Limb (tissue), 2 donors: ENCODE measurements at regions not wholly inside any gene's neighbourhood (a gene's known extent, or its start where the extent isn't known, plus 50 kb on each side); places are given as distances from the start of the nearest gene placed in this dataset.

ENCODE experiments used
- DNase-seq, 2 donors: peaks; one replicate each; pipeline ENCODE4 v3.0.0-alpha.2; 2016; ENCODE audit errors: extremely low spot score in 2 of 2

DNA sequence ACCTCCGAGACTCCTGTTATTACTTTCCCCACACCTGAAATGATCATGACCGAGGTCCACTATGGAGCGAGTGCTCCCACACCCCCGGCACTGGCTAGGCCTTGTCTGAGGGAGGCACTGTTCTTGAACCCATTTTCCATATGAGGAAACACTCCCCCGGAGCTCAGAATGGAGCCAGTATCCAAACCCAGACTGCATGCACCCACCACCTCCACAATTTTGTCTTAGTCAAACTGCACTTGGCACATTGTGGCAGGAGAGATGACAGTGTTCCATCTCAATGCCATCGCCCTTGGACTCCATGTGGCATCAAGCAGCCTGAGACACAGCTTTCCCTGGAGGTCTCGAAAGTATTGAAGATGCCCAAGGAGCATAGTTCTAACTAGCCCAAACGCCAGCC is 154.1 kb downstream of the NUP210 start:
- DNase-seq, result no peak

DNA sequence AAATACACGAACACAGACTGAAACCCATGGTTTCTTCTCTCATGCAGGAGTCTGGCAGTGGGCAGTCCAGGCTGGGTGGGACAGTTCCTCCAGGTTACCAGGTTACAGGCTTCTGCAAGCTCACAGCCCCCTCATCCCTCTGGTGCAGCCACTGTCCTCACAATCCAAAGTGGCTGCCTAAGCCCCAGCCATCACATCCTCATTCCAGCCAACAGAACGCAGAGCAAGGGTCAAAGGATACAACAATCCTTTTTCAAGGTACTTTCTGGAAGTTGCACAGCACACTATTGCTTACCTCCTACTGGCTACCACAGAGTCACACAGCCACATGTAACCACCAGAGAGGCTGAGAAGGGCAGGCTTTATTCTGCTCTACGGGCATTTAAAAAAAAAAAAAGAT is 154.6 kb downstream of the NUP210 start:
- DNase-seq, result no peak

DNA sequence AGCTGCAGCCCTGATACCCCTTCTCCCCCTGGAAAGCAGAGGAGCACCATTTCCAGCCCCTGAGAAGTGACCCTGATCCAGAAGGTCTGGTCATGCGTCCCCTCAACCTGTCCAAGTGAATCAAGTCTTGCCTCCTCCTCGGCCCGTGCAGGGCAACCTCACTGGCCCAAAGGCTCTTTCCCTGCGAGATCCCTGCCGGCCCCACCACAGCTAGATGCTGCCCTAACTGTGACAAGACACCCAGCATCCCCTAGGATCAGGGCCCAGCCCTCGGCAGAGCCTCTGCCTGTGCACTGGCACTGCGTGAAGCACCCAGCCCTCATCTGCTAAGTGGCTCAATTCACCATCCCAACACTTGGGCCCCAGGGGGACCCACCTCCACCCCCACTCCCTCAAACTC is 155.1 kb downstream of the NUP210 start:
- DNase-seq, result no peak

DNA sequence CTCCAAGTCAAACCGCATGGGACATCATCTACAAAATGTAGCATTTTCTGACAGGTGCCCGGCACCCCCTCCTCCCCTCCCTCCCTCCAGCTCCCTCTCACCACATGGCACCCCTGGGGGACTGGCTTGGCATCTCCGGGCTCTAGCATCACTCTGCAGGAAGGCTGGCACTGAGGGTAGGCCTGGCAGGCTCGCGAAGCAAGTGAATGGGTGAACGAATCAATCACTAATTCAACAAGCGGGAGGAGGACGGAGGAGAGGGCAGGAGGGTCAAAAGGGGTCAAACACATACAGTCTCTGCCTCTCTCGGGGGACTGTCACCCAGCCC is 155.7 kb downstream of the NUP210 start:
- DNase-seq, result no peak

DNA sequence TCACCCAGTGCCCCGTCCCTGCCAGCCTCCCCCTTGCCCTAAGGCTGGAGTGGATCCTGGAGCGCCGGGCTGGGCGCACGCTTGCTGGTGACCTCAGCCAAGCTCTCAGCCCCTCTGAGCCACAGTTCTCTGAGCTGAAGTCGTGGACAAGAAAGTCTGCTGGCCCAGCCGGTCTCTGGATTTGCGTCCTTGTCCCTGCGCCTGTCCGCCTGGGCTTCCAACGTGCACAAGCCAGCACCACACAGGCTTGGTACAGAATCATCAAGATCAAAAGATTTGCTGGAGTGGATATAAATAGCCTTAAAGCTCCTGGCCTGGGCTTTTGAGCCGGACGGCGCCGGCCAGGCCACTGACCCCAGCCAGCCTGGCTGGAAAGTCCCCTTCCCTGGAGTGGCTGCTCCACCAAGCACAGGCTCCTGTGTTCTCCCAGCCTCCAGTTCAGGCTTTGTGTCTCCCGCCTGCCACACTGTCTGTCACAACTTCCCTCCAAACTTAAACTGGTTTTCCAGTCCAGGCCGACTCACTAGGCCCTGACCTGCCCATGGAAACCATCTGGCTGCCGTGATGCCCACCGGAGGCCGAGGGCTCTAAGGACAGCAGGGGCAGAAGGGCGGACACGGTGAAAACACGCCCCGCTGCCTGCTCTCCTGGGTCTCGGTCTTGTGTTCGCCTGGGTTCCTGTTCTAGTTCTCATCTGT is 156.2 kb downstream of the NUP210 start:
- no peak for DNase-seq

DNA sequence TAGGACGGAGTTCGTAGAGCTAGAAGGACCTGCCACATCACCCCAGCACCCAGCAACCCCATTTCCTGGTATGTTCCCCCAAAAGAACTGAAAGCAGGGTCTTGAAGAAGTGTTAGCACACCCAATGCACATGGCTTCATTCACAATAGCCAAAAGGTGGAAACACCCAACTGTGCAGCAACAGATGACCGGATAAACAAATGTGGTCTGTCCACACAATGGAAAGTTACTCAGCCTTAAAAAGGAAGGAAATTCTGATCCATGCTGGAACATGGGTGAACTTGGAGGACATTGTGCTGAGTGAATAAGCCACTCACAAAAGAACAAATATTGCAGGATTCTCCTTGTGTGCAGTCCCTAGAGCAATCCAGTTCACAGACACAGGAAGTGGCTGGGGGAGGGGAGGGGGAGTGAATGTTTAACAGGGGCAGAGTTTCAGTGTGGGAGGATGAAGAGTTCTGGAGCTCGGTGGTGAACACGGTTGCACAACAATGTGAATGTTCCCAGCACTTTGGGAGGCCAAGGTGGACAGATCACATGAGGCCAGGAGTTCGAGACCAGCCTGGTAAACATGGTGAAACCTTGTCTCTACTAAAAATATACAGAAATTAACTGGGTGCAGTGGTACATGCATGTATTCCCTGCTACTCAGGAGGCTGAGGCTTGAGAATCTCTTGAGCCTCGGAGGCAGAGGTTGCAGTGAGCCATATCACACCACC is 157.5 kb downstream of the NUP210 start:
- DNase-seq, result no peak

DNA sequence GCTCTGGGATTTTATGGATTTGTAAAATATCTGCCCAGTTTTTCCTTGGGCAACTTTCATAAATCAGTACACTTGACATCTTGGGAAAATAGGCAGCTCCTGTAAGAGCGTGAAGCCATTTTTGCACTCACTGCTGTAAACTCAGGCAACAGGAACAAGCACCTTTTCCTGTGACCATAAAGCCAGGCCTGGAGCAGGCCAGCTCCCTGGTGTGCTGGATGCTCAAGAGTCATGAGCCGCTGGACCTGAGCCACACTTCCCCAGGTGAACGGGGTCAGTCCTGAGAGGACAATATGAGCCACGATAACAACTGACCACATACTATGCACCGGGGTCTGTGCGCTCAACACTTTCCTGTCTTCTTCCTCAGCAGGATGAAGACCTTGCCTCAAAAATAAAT is 158.2 kb downstream of the NUP210 start:
- DNase-seq, result no peak

DNA sequence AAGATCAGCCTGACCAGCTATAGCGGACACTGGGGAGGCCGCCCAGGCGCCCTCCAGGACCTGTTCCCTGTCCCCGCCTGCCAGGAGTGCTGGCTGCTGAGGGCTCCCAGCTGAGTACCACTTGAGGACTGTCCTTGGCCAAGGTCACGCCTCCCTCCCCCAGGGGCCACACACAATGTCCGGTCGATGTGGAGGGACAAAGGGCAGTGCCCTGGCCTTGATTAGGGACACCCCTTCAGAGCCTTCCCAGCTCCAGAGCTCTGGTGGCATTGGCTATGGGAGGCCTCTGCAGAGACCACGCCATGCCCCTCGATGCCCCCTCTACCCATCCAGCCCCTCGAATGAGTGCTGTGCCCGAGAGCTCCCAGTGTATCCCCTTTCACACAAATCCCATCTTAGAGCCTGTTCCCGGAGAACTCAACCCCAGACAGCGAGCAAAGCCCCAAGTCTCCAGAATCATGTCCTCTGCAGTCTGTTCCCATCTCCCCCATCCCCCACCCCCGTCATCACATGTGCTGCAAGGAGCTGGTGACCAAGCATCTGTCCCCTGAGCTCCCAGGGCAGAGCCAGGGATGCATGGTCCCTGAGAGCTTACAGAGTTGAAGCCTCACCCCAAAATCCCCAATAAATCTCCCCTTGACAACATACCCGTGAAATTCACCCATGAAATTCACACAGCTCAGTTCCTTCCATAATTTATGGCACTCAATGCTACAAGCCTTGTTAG is 158.9 kb downstream of the NUP210 start:
- DNase-seq, result no peak

DNA sequence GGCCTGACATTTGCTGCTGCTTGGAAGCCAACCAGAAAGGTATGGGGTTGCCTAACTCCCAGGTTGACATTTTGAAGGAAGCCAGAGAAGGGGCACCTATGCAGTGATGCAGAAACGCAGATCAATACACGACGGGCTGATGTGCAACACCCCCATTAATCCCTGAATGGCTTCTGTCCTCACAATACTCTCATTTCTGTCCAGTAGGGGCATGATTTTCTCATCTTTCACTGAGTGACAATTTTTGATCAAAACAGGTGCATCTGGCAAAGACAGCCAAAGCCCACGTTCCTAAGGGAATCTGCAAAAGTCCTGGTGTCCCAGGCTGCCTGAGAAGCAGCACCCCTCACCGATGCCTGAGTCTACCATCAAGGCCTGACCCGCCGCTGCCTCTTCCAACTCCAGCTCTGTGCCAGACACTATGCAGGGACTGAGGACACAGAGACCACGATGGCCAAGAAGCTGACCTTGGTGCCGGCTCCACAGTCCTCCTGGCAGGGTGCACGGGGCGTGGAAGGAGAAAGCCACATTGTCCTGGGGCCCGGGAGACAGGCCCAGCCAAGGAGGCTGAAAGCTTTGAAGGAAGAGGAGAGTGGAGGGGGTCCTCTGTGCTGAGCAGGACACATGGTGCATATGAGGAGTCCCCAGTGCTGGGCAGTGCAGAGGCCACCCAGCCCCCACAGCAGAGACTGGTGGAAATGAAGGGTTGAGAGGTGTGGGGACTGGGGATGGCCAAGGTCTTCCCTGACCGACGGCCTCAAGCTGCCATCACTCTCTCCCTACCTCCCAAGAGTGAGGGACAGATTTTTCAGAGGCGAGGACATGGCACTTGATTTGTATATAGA is 159.6 kb downstream of the NUP210 start:
- no peak for DNase-seq

DNA sequence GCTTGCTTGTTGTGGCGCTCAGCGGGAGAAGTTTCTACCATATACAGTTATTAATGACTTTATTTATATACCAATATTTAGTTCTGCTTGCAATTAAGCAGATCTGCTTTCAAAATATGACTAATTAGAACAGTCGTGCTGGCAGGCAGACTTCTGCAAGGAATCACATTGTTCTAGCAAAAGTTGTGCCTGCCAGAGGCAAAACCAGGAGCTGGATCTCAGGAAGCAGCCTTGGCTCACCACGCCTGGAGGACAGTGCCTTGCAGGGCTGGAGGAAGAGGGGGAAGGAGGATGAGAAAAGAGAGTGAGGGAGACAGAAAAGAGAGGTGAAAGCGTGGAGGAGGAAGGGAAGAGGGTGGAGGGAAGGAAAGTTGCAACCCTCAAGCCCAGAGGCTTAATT is 160.3 kb downstream of the NUP210 start:
- DNase-seq, result no peak

DNA sequence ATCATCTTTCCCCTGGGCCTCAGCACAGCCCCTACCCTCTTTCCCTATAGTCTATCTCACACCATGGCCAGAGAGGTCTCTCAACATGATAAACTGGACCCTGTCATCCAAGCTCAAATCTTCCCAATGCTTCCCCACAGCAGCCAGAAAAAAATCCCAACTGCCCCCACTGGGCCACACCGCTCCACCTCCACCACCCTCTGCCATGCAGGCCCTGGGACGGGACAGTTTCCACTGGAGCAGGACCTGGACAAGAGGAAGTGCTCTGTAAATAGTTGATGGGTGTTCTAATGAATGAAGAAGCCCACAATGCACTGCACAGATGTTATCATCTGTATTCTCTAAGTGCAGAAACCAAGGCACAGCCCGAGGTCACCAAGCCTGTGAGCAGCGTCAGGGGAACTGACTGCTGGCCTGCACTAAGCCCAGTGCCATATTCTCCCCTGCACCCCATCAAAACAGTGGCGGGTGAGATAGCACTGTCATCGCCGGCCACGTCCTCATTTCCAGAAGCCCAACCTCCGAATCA is 161.1 kb downstream of the NUP210 start:
- DNase-seq, result no peak

DNA sequence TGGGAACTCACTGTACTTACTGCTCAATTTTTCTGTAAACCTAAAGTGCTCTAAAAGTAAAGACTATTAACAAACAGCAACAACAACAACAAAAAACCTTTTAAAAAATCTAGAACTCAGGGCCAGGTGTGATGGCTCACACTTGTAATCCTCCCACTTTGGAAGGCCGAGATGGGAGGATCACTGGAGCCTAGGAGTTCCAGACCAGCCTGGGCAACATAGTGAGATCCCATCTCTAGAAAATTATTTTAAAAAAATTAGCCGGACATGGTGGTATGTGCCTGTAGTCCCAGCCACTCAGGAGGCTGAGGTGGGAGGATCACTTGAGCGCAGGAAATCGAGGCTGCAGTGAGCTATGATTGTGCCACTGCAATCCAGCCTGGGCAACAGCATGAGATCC is 161.8 kb downstream of the NUP210 start:
- DNase-seq, result no peak

DNA sequence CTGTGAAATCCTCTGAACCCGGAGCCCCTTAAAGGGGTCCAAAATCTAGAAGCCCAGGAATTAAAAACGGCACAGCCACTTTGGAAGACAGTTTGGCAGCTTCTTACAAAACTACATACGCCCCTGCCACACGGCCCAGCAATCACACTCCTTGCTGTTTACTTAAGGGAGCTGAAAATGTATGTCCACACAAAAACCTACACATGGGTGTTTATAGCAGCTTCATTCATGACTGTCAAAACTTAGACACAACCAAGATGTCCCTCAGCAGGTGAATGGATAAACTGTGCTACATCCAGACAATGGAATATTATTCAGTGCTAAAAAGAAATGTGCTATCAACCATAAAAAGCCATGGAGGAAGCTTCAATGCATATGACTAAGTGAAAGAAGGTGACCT is 162.5 kb downstream of the NUP210 start:
- no peak for DNase-seq

DNA sequence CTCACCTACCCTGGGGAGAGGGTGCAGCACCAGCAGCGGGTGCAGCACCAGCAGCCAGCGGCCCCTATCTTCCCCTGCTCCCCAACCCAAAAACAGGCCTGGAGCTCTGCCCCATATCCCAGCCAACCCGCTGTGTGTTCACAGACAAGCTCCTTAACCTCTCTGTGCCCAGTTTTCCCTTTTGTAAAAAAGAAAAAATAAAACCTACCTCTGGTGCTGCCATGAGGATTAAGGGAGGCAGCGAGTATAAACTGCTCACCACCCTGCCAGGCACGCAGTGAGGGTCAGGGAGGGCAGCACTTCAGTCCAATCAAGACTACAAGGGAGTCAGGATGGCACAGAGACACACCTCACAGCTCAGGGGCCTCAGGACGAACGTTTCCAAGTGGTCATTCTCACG is 163.3 kb downstream of the NUP210 start:
- DNase-seq, result no peak

DNA sequence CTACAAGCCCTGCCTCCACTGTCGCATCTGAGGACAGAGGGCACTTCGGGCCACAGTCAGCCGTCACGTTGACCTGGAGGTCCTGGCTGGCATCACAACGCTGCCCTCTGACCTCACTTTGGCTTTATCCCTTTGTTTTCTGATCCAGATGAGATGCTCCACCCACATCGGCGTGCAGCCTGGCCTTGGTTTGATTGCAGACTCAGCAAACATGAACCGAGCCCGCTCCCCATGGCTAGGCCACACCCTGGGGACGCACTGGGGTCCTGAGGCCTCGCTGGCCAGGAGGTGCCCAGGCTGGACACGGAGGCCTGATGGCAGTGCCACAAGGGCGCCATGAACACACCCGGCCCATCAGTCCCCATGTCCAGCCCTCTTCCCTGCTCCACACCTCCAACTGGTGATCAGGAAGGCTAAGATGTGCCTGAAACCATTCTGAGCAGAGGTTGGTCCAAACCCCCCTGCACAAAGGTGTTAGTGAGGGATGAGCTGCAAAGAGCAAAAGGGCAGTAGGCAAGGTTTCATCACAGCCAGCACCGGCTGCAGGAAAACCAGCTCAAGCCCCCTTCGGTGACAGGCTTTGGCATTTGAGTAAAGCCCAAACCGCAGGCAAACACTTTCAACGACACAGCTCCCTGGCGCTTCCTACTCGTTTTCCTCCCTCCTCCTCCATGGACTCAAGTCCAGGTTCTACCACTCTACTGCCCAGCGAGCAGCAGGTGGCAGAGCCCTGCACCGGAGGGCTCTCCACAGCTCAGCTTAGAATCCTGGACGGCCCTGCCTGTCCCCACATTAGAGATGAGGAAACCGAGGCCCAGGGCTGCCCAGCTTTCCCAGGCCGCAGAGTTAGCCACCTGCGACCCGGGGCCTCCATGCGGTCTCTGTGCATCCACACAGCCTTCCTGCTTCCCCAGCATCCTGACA is 165.8 kb downstream of the NUP210 start:
- no peak for DNase-seq

DNA sequence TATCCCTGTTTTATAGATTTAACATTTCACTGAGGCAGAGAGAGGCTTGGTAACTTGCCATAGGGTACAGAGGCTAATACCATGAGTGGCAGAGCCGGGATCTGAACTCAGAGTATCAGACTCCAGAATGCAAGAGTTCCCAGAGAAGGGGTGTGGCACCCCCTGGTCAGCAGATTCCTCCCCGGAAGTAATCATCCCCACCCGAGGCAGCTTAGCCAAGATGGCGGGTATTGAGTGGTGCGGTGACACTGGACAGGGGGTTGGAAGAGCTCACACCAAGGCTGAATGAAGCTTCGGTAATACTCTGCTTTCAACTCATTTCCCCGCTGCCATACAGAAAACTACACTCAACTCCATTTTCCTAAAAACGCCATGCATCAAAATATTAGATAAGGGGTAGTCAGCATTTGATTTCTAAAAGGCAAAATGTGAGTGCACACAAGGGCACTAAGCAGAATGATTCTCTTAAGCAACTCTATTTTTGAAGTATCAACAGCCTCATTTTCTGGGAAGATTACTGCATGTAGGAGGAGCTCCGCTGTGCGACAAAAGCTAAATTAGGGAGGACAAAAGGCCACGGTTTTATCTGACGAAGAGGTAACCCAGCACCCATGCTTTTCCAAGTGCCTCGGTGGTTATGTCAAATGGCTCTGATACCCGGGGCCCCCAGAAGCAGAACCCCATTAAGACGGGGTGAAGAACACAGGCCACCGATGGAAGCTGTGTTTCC is 166.7 kb downstream of the NUP210 start:
- no peak for DNase-seq

DNA sequence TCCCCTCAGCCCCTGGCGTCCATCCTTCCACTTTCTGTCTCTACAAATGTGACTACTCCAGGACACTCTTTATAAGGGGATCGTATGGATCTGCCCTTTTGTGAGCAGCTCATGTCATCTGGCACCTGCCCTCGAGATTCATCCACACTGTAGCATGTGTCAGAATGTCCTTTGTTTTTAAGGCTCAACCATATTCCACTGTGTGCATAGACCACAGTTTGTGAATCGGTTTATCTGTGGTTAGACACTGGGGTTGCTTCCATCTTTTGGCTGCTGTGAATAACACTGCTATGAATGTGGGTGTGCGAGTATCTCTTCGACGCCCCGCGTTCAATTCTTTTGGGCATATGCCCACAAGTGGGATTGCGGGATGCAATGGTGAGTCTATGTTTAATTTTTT is 167.9 kb downstream of the NUP210 start:
- no peak for DNase-seq

DNA sequence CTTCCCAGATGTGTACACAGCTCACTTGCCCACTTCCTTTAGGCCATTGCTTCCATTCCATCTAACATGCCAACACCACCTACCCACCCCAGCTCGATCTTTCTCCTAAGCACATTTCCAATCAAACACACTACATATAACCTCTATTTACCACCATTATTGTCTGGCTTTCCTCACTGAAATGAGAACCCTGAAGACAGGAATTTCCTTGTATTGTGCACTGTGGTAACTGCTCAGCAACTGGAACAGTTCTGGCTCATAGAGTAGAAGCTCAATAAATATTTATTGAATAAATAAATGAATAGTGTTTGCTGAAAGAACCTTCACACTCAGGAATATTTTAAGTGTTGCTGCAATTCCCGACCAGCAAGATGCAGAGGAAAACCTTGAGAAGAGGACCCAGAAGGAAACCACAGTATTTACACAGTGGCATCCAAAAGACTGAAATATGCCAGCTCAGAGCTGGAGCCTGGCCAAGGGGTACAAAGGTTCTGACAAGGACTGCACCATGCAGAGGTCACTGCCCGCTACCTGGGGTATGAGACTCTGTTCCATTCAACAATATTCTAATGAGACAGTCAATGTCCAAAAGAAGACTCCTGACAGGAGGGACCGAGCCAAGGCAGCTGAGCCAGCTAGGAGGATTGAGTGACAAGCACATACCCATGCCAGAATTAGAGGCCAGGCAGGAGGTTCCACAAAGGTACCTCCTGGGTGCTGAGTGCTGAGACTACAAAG is 168.8 kb downstream of the NUP210 start:
- no peak for DNase-seq

DNA sequence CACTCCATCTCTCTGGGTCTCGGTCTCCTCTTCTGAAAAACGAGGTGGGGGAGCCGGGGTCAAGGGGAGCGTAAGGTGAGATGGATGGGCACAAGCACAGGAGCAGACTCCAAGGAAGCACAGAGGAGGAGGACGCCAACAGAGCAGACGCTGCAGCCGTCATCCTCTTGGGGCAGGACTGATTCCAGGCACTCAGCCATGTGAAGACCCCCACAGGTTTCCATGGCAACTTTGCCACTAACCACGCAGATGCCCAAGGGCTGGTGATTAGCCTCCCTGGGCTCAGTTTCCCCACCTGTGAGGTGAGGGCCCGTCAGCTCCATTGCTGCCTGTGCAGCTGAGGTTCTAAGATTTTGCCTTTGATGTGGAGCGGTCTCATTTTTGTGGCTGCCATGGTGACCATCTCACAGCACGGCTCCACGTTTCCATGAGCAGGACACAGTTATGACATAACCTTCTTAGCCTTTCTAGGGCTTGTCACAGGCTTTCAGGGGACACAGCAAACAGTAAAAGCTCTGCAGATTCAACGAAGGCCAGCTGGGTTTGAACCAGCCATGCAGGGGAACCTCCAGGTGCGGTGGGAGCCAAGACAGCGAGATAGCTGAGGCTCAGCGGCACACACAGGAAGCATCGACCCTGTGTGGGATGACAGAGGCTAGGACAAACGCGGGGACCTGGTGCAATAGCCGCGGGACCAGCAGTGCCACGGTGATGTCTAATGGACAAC is 170.3 kb downstream of the NUP210 start:
- no peak for DNase-seq
